ENCODE measurements at regions not wholly inside any gene's neighbourhood (a gene's known extent, or its start where the extent isn't known, plus 50 kb on each side); places are given as distances from the start of the nearest gene placed in this dataset.
"Not testable (repeated sequence)": the region's sequence is repeated elsewhere in the genome, so short reads cannot be mapped to it uniquely, and the experiment has no call there.

GRCh38 chr14:89491711-89492381 lies 74.8 kb upstream of the FOXN3 start:
- no peak for DNase-seq (ENCODE audit: low spot score)

GRCh38 chr14:89490466-89490865 lies 73.4 kb upstream of the FOXN3 start:
- DNase-seq (ENCODE audit: low spot score), result no peak

GRCh38 chr14:89489761-89490437 lies 72.9 kb upstream of the FOXN3 start:
- no peak for DNase-seq (ENCODE audit: low spot score)

GRCh38 chr14:89486961-89487360 lies 69.9 kb upstream of the FOXN3 start:
- no peak for DNase-seq (ENCODE audit: low spot score)

- no peak for DNase-seq (ENCODE audit: low spot score)
Measured at GRCh38 chr14:89486505-89486904, 69.5 kb upstream of the FOXN3 start.

GRCh38 chr14:89485264-89485663 lies 68.2 kb upstream of the FOXN3 start:
- no peak for DNase-seq (ENCODE audit: low spot score)

GRCh38 chr14:89484051-89484844 lies 67.2 kb upstream of the FOXN3 start:
- no peak for DNase-seq (ENCODE audit: low spot score)

- no peak for DNase-seq (ENCODE audit: low spot score)
Measured at GRCh38 chr14:89481196-89481595, 64.2 kb upstream of the FOXN3 start.

GRCh38 chr14:89480278-89480677 lies 63.2 kb upstream of the FOXN3 start:
- DNase-seq (ENCODE audit: low spot score), result no peak

GRCh38 chr14:89479802-89480201 lies 62.8 kb upstream of the FOXN3 start:
- no peak for DNase-seq (ENCODE audit: low spot score)

GRCh38 chr14:89477391-89477790 lies 60.4 kb upstream of the FOXN3 start:
- no peak for DNase-seq (ENCODE audit: low spot score)

- no peak for DNase-seq (ENCODE audit: low spot score)
Measured at GRCh38 chr14:89476354-89476896, 59.4 kb upstream of the FOXN3 start.

GRCh38 chr14:89474464-89474863 lies 57.4 kb upstream of the FOXN3 start:
- DNase-seq (ENCODE audit: low spot score), result no peak

- DNase-seq (ENCODE audit: low spot score), result no peak
Measured at GRCh38 chr14:89473989-89474388, 57.0 kb upstream of the FOXN3 start.

GRCh38 chr14:89473569-89473968 lies 56.5 kb upstream of the FOXN3 start:
- no peak for DNase-seq (ENCODE audit: low spot score)

- DNase-seq (ENCODE audit: low spot score), result no peak
Measured at GRCh38 chr14:89470401-89470800, 53.4 kb upstream of the FOXN3 start.

- DNase-seq (ENCODE audit: low spot score), result no peak
Measured at GRCh38 chr14:89469210-89470198, 52.5 kb upstream of the FOXN3 start.

- DNase-seq (ENCODE audit: low spot score), result no peak
Measured at GRCh38 chr14:89468566-89468965, 51.5 kb upstream of the FOXN3 start.

GRCh38 chr14:89468030-89468429 lies 51.0 kb upstream of the FOXN3 start:
- not testable (repeated sequence) for DNase-seq (ENCODE audit: low spot score)

GRCh38 chr14:89466944-89467343 lies 49.9 kb upstream of the FOXN3 start:
- no peak for DNase-seq (ENCODE audit: low spot score)

Measured in A172 (cell line).